PC-3 (cell line): ENCODE measurements at regions not wholly inside any gene's neighbourhood (a gene's known extent, or its start where the extent isn't known, plus 50 kb on each side); places are given as distances from the start of the nearest gene placed in this dataset.

Source experiments
- ATAC-seq: fragments of 200-7000 bp; cut with Tn5 transposase; 2 replicates; pipeline ENCODE4 v1.9.1; 2020; ENCODE audit warnings: mild to moderate bottlenecking, moderate library complexity
- BruUV-seq: library from RNA; stranded (reverse); fragments of 400-500 nt; replicated peaks from 2 replicates; lab custom pipeline; 2021; lab: Mats Ljungman, UMichigan
- CTCF ChIA-PET: fragments of 300-600 bp; sonication (Branson Sonifier 250); formaldehyde crosslinking; loops from one replicate; lab custom pipeline; 2022; ENCODE audit warnings: antibody characterized with exemption; lab: Charles Lee
- POLR2A ChIA-PET: fragments of 300-600 bp; sonication (Branson Sonifier 250); formaldehyde crosslinking; loops from one replicate; lab custom pipeline; 2022; ENCODE audit warnings: antibody characterized with exemption; ENCODE audit not compliant: unreplicated experiment; lab: Charles Lee
- DNase-seq: peaks from one replicate; pipeline ENCODE4 v3.0.0-alpha.2; 2015
- H2AFZ ChIP-seq: fragments of 300-600 bp; sonication (generic); 2 replicates; pipeline ENCODE4 v1.6.0; 2016; ENCODE audit warnings: antibody characterized with exemption, low read length
- H3F3A ChIP-seq: fragments of 300-600 bp; sonication (generic); one replicate; pipeline ENCODE4 v1.6.0; 2017; ENCODE audit warnings: antibody characterized with exemption, low read length, control low read depth, mild to moderate bottlenecking; ENCODE audit not compliant: unreplicated experiment
- H3K27ac ChIP-seq: fragments of 300-600 bp; sonication (generic); 2 replicates; pipeline ENCODE4 v1.5.1; 2016; ENCODE audit warnings: mild to moderate bottlenecking, low read length
- H3K27me3 ChIP-seq: fragments of 300-600 bp; sonication (generic); 2 replicates; pipeline ENCODE4 v1.6.1; 2016; ENCODE audit warnings: low read length, mixed read lengths
- H3K36me3 ChIP-seq: fragments of 300-600 bp; sonication (generic); 2 replicates; pipeline ENCODE4 v1.6.1; 2016; ENCODE audit warnings: low read depth, mixed run types, low read length, mixed read lengths
- H3K4me1 ChIP-seq: fragments of 300-600 bp; sonication (generic); 2 replicates; pipeline ENCODE4 v1.5.1; 2016; ENCODE audit warnings: low read length; ENCODE audit not compliant: insufficient read depth
- H3K4me2 ChIP-seq: fragments of 300-600 bp; sonication (generic); 2 replicates; pipeline ENCODE4 v1.6.0; 2016; ENCODE audit warnings: low read length
- H3K4me3 ChIP-seq: fragments of 300-600 bp; sonication (generic); 2 replicates; pipeline ENCODE4 v1.5.1; 2016; ENCODE audit warnings: mild to moderate bottlenecking, low read length, mixed read lengths
- H3K79me2 ChIP-seq: fragments of 300-600 bp; sonication (generic); 2 replicates; pipeline ENCODE4 v1.6.1; 2017; ENCODE audit warnings: low read length, mixed read lengths
- H3K9ac ChIP-seq: fragments of 300-600 bp; sonication (generic); 2 replicates; pipeline ENCODE4 v1.6.0; 2016; ENCODE audit warnings: mild to moderate bottlenecking, low read length
- H3K9me2 ChIP-seq: fragments of 300-600 bp; sonication (generic); replicated peaks from 2 replicates; pipeline ENCODE4 v1.6.1; 2016; ENCODE audit warnings: mixed run types, low read length, mixed read lengths
- H3K9me3 ChIP-seq: fragments of 300-600 bp; sonication (generic); 2 replicates; pipeline ENCODE4 v1.6.1; 2016; ENCODE audit warnings: low read length, mixed read lengths
- H4K20me1 ChIP-seq: fragments of 300-600 bp; sonication (generic); 2 replicates; pipeline ENCODE4 v1.6.1; 2016; ENCODE audit warnings: low read length, mixed read lengths
- EZH2 ChIP-seq: fragments of 300-600 bp; sonication (generic); IDR thresholded peaks from one replicate; pipeline ENCODE4 v1.6.1; 2017; ENCODE audit warnings: antibody characterized with exemption, mild to moderate bottlenecking, low read length; ENCODE audit not compliant: unreplicated experiment
- EZH2phosphoT487 ChIP-seq: fragments of 300-600 bp; sonication (generic); IDR thresholded peaks from 2 replicates; pipeline ENCODE4 v1.6.1; 2018; ENCODE audit warnings: mild to moderate bottlenecking, antibody characterized with exemption, low read length, borderline replicate concordance
- intact Hi-C: fragments of 100-400 bp; cut with micrococcal nuclease; formaldehyde crosslinking; loops from 2 replicates; pipeline ENCODE4 v1.9.0; 2023
- TF ChIP-seq, protein P1 (sequence below): fragments of 300-600 bp; sonication (generic); conservative IDR thresholded peaks from 2 replicates; pipeline ENCODE4 v1.5.1; 2017; ENCODE audit warnings: antibody characterized with exemption, low read depth, mild to moderate bottlenecking, low read length

DNA sequence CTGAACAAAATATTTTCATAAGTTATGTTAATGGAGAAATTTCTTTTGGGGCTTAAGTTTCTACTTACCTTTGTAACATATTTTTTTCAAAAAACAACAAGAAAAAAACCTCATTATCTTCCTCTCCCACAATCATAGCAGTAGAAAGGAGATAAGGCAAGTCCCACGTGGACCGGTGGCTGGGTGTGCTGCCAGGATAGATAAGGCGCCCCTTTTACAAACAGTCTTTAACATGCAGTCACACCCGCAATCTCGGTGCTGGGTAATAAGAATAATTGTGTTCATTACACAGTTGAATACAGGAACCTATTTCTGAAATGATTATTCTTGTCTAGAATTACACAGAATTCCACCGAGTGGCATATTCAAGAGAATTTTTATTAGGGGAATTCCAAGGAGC, 1202.3 kb downstream of the UQCRFS1 start:
- no TSS peak for BruUV-seq
- Histone ChIP-seq H3K36me3 (no peaks in the 10 kb centered on the region), H4K20me1 (no peaks in the 10 kb centered on the region), H3K4me3 (no peak overlapping the region), H2AFZ (no peak overlapping the region), H3K79me2 (no peaks in the 10 kb centered on the region), H3K4me2 (no peak overlapping the region), H3K9ac (no peak overlapping the region), H3K9me2 (no peaks in the 10 kb centered on the region), H3K27me3 (no peaks in the 10 kb centered on the region), H3F3A (no peaks in the 10 kb centered on the region), H3K9me3 (no peaks in the 10 kb centered on the region), H3K27ac (no peak overlapping the region), H3K4me1 (no peaks in the 10 kb centered on the region)
- no peak for ATAC-seq
- CTCF ChIA-PET, result no interaction called here
- POLR2A ChIA-PET, result no interaction called here
- DNase-seq, result no peak
- TF ChIP-seq, protein P1, sequence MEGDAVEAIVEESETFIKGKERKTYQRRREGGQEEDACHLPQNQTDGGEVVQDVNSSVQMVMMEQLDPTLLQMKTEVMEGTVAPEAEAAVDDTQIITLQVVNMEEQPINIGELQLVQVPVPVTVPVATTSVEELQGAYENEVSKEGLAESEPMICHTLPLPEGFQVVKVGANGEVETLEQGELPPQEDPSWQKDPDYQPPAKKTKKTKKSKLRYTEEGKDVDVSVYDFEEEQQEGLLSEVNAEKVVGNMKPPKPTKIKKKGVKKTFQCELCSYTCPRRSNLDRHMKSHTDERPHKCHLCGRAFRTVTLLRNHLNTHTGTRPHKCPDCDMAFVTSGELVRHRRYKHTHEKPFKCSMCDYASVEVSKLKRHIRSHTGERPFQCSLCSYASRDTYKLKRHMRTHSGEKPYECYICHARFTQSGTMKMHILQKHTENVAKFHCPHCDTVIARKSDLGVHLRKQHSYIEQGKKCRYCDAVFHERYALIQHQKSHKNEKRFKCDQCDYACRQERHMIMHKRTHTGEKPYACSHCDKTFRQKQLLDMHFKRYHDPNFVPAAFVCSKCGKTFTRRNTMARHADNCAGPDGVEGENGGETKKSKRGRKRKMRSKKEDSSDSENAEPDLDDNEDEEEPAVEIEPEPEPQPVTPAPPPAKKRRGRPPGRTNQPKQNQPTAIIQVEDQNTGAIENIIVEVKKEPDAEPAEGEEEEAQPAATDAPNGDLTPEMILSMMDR, result no peak
- TF ChIP-seq EZH2 (no peak), EZH2phosphoT487 (no peak)
- intact Hi-C loops, result no loop called here

DNA sequence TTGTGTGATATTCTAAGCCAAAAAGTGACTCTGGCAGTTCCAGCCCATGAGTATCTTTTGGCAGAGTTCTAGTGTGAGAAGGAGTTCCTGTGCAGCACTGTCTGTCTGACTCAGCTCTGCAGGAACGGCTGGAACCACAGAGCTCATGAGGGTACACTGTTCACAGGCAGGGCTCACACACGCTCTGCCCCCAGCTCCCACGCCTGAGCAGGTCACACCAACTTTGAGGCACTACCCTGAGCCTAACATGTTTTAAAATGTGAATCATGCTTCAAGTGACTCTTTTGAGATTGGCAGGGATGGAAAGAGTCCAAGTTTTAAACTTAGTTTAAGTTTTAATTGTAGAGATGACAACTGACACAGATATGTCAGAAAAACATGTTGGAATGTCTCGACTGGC, 1203.3 kb downstream of the UQCRFS1 start:
- no peaks in the 10 kb centered on the region for H3K4me1 ChIP-seq
- ChIA-PET POLR2A (no interaction called here), CTCF (no interaction called here)
- intact Hi-C loops, result no loop called here
- H3K27me3 ChIP-seq, result no peaks in the 10 kb centered on the region
- H3K9me2 ChIP-seq, result no peaks in the 10 kb centered on the region
- no peak overlapping the region for H3K4me2 ChIP-seq
- BruUV-seq, result no TSS peak
- H3K79me2 ChIP-seq, result no peaks in the 10 kb centered on the region
- DNase-seq, result no peak
- no peaks in the 10 kb centered on the region for H3K9me3 ChIP-seq
- no peak overlapping the region for H3K4me3 ChIP-seq
- no peaks in the 10 kb centered on the region for H3F3A ChIP-seq
- H4K20me1 ChIP-seq, result no peaks in the 10 kb centered on the region
- H3K9ac ChIP-seq, result no peak overlapping the region
- TF ChIP-seq, protein P1, result no peak
- TF ChIP-seq EZH2 (no peak), EZH2phosphoT487 (no peak)
- ATAC-seq, result no peak
- H2AFZ ChIP-seq, result no peak overlapping the region
- H3K36me3 ChIP-seq, result no peaks in the 10 kb centered on the region
- no peak overlapping the region for H3K27ac ChIP-seq

DNA sequence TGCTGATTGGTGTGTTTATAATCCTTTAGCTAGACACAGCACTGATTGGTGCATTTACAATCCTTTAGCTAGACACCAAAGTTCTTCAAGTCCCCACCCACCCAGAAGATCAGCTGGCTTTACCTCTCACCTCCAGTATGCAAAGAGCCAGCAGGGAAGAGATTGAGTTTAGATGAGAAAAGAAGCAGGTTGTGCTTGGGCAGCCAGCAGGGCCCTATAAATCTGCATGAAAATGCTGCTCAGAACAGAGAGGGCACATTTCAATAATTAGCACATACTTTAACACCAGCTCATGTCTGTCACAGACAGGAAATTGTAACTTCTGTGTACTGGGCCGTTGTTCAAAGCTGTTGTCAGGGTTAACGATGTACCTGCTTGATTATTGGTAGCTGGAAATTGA, 1204.3 kb downstream of the UQCRFS1 start:
- Histone ChIP-seq H4K20me1 (no peaks in the 10 kb centered on the region), H3K9me2 (no peaks in the 10 kb centered on the region), H3K79me2 (no peaks in the 10 kb centered on the region), H3K4me1 (no peaks in the 10 kb centered on the region), H3F3A (no peaks in the 10 kb centered on the region), H3K4me3 (no peak overlapping the region), H3K27ac (no peak overlapping the region), H3K4me2 (no peak overlapping the region), H3K36me3 (no peaks in the 10 kb centered on the region), H3K9me3 (no peaks in the 10 kb centered on the region), H2AFZ (no peak overlapping the region), H3K9ac (no peak overlapping the region), H3K27me3 (no peaks in the 10 kb centered on the region)
- no peak for ATAC-seq
- ChIA-PET CTCF (no interaction called here), POLR2A (no interaction called here)
- no peak for DNase-seq
- no TSS peak for BruUV-seq
- intact Hi-C loops, result no loop called here
- TF ChIP-seq EZH2 (no peak), EZH2phosphoT487 (no peak)
- TF ChIP-seq, protein P1, result no peak
